ENCODE measurements at regions not wholly inside any gene's neighbourhood (a gene's known extent, or its start where the extent isn't known, plus 50 kb on each side); places are given as distances from the start of the nearest gene placed in this dataset.

DNA sequence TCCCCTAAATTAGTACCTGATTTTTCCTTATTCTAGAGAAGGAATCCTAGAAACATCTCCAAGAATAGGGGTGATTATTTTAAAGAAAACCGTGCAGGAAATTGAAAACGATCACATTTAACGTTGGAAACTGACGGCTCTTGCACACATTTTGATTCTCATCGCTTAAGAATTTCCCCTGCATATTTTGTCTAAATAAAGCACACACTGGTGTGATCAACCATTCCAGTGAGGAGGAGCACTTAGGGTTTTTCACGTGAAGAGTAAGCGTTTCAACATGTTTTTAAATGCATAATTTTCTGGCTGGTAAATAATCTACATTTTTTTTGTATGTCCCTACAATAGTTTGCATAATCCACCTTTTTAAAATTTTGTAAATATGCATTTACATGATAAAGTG, 229.7 kb upstream of the PFKP start:
- H3K36me3 ChIP-seq (ENCODE audit: control insufficient read depth, insufficient read depth, low read length), result no peaks in the 10 kb centered on the region
- H3K27me3 ChIP-seq (ENCODE audit: control insufficient read depth, insufficient read depth, low read length), result no peaks in the 10 kb centered on the region
- WGBS (ENCODE audit: insufficient coverage, low lambda C conversion rate), result 93% methylated on average over 5 of the region's 7 CpGs
- H3K4me3 ChIP-seq (ENCODE audit: low read length), result no peak overlapping the region
- no peaks in the 10 kb centered on the region for H3K4me1 ChIP-seq (ENCODE audit: control insufficient read depth, insufficient read depth, low read length)
- no peaks in the 10 kb centered on the region for H3K9me3 ChIP-seq (ENCODE audit: control insufficient read depth, low read depth, low read length)
- H3K27ac ChIP-seq (ENCODE audit: low read length), result no peak overlapping the region
- DNase-seq, result no peak

DNA sequence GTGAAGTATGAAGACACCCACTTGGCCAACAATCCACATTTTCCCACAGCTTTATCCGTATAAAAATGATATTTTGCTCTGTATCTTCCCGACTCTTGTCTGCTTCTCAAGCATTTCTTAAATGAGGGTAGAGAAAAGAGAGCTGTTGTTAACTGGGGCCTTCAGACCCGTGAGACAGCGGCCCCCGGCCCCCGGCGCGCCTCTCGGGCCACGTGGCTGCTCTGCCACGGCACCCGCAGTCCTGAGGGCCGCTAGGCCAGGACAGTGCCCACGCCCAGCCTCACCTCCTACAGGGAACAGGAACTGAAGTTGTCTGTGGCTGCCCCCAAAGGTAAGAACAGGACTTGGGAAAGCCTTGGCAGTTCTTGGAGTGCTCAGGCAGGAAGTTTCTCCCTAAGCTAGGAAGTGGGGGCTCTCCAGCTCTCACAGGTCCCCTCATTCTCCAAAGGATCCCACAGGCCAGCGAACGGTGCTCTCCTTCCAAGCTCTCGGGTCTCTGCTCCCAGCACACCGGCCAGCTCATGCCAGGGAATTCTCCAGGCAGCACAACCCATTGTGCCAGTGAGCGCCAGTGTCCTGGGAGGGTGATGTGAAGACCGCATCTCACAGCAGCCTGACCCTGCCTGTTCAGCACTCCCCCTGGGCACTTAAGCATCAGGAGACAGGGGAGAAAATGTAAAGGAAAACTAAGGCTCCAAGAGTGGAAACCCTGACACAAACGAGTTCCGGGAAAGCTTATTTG, 230.3 kb upstream of the PFKP start:
- no peaks in the 10 kb centered on the region for H3K4me1 ChIP-seq (ENCODE audit: control insufficient read depth, insufficient read depth, low read length)
- DNase-seq, result no peak
- no peaks in the 10 kb centered on the region for H3K9me3 ChIP-seq (ENCODE audit: control insufficient read depth, low read depth, low read length)
- H3K27me3 ChIP-seq (ENCODE audit: control insufficient read depth, insufficient read depth, low read length), result no peaks in the 10 kb centered on the region
- WGBS (ENCODE audit: insufficient coverage, low lambda C conversion rate), result 100% methylated on average over 2 of the region's 22 CpGs
- H3K4me3 ChIP-seq (ENCODE audit: low read length), result no peak overlapping the region
- H3K36me3 ChIP-seq (ENCODE audit: control insufficient read depth, insufficient read depth, low read length), result no peaks in the 10 kb centered on the region
- H3K27ac ChIP-seq (ENCODE audit: low read length), result no peak overlapping the region

DNA sequence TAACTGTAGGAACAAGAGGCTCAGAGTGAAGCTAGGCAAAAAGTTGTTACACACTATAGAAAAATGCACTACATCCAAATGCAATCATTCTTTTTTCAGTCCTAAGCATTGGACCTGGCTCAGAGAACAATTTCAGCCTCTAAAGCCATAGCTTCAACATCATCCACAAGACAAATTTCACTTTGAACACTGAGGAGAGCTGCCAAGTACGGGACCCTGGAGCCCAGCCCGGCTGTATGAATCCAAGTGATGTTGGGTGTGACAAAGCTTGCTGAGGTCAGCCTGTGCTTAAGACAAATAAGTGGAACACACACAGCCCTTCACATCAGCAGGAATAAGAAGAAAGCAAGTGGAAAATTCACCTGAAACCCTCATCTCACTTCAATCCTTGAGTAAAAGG, 233.1 kb upstream of the PFKP start:
- no peak for DNase-seq
- H3K9me3 ChIP-seq (ENCODE audit: control insufficient read depth, low read depth, low read length), result no peaks in the 10 kb centered on the region
- H3K4me1 ChIP-seq (ENCODE audit: control insufficient read depth, insufficient read depth, low read length), result no peaks in the 10 kb centered on the region
- no CpG with 5 or more reads among the region's 2 CpGs for WGBS (ENCODE audit: insufficient coverage, low lambda C conversion rate)
- no peaks in the 10 kb centered on the region for H3K36me3 ChIP-seq (ENCODE audit: control insufficient read depth, insufficient read depth, low read length)
- no peak overlapping the region for H3K4me3 ChIP-seq (ENCODE audit: low read length)
- no peaks in the 10 kb centered on the region for H3K27me3 ChIP-seq (ENCODE audit: control insufficient read depth, insufficient read depth, low read length)
- no peak overlapping the region for H3K27ac ChIP-seq (ENCODE audit: low read length)

GRCh38 chr10:2831509-2831908, 235.8 kb upstream of the PFKP start:
- Histone ChIP-seq H3K9me3 (ENCODE audit: control insufficient read depth, low read depth, low read length) (no peaks in the 10 kb centered on the region), H3K27ac (ENCODE audit: low read length) (no peak overlapping the region), H3K27me3 (ENCODE audit: control insufficient read depth, insufficient read depth, low read length) (no peaks in the 10 kb centered on the region), H3K4me3 (ENCODE audit: low read length) (no peak overlapping the region), H3K36me3 (ENCODE audit: control insufficient read depth, insufficient read depth, low read length) (no peaks in the 10 kb centered on the region), H3K4me1 (ENCODE audit: control insufficient read depth, insufficient read depth, low read length) (no peaks in the 10 kb centered on the region)
- no peak for DNase-seq
- 100% methylated on average over 2 of the region's 7 CpGs for WGBS (ENCODE audit: insufficient coverage, low lambda C conversion rate)

- 100% methylated on average over 2 of the region's 14 CpGs for WGBS (ENCODE audit: insufficient coverage, low lambda C conversion rate)
- DNase-seq, result no peak
- Histone ChIP-seq H3K27ac (ENCODE audit: low read length) (no peak overlapping the region), H3K27me3 (ENCODE audit: control insufficient read depth, insufficient read depth, low read length) (no peaks in the 10 kb centered on the region), H3K4me3 (ENCODE audit: low read length) (no peak overlapping the region), H3K36me3 (ENCODE audit: control insufficient read depth, insufficient read depth, low read length) (no peaks in the 10 kb centered on the region), H3K4me1 (ENCODE audit: control insufficient read depth, insufficient read depth, low read length) (no peaks in the 10 kb centered on the region), H3K9me3 (ENCODE audit: control insufficient read depth, low read depth, low read length) (no peaks in the 10 kb centered on the region)
These were observed 238.6 kb upstream of the PFKP start for GRCh38 chr10:2828741-2829140.

- DNase-seq, result no peak
- Histone ChIP-seq H3K4me1 (ENCODE audit: control insufficient read depth, insufficient read depth, low read length) (no peaks in the 10 kb centered on the region), H3K27ac (ENCODE audit: low read length) (no peak overlapping the region), H3K4me3 (ENCODE audit: low read length) (no peak overlapping the region), H3K9me3 (ENCODE audit: control insufficient read depth, low read depth, low read length) (no peaks in the 10 kb centered on the region), H3K27me3 (ENCODE audit: control insufficient read depth, insufficient read depth, low read length) (no peaks in the 10 kb centered on the region), H3K36me3 (ENCODE audit: control insufficient read depth, insufficient read depth, low read length) (no peaks in the 10 kb centered on the region)
- no CpG with 5 or more reads among the region's 2 CpGs for WGBS (ENCODE audit: insufficient coverage, low lambda C conversion rate)
These were observed 240.7 kb upstream of the PFKP start for GRCh38 chr10:2826675-2827074.

GRCh38 chr10:2825841-2826240, 241.5 kb upstream of the PFKP start:
- H3K27me3 ChIP-seq (ENCODE audit: control insufficient read depth, insufficient read depth, low read length), result no peaks in the 10 kb centered on the region

GRCh38 chr10:2817940-2818636, 249.3 kb upstream of the PFKP start:
- Histone ChIP-seq H3K4me3 (ENCODE audit: low read length) (no peak overlapping the region), H3K27ac (ENCODE audit: low read length) (no peak overlapping the region), H3K36me3 (ENCODE audit: control insufficient read depth, insufficient read depth, low read length) (no peaks in the 10 kb centered on the region), H3K4me1 (ENCODE audit: control insufficient read depth, insufficient read depth, low read length) (no peaks in the 10 kb centered on the region), H3K27me3 (ENCODE audit: control insufficient read depth, insufficient read depth, low read length) (no peaks in the 10 kb centered on the region), H3K9me3 (ENCODE audit: control insufficient read depth, low read depth, low read length) (no peaks in the 10 kb centered on the region)
- no peak for DNase-seq
- WGBS (ENCODE audit: insufficient coverage, low lambda C conversion rate), result no CpG with 5 or more reads among the region's 20 CpGs

More at GRCh38 chr10:2825841-2826240, 241.5 kb upstream of the PFKP start:
- H3K27ac ChIP-seq (ENCODE audit: low read length), result no peak overlapping the region
- H3K9me3 ChIP-seq (ENCODE audit: control insufficient read depth, low read depth, low read length), result no peaks in the 10 kb centered on the region
- WGBS (ENCODE audit: insufficient coverage, low lambda C conversion rate), result 100% methylated on average over 4 of the region's 4 CpGs
- no peak overlapping the region for H3K4me3 ChIP-seq (ENCODE audit: low read length)
- DNase-seq, result no peak
- H3K4me1 ChIP-seq (ENCODE audit: control insufficient read depth, insufficient read depth, low read length), result no peaks in the 10 kb centered on the region
- H3K36me3 ChIP-seq (ENCODE audit: control insufficient read depth, insufficient read depth, low read length), result no peaks in the 10 kb centered on the region

DNA sequence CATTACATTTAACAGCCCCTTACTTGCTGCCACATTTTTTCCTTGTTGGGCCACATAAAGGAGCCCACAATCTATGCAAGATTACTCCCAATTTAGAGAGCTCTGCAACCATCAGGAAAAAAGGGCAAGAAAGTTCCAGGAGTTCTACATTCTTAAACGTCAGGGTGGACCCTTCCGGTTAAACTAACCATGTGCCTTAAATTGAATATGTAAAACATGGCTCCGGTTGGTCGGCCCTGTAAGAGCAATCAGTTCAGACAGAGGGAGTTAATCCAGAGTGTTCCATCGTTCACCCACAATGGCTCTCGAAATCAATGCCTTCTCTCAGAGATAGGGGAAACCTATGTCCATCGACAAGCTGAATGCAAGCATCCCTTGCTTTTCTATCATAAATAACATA, 253.7 kb upstream of the PFKP start:
- Histone ChIP-seq H3K9me3 (ENCODE audit: control insufficient read depth, low read depth, low read length) (no peaks in the 10 kb centered on the region), H3K4me3 (ENCODE audit: low read length) (no peak overlapping the region), H3K36me3 (ENCODE audit: control insufficient read depth, insufficient read depth, low read length) (no peaks in the 10 kb centered on the region), H3K4me1 (ENCODE audit: control insufficient read depth, insufficient read depth, low read length) (no peaks in the 10 kb centered on the region), H3K27me3 (ENCODE audit: control insufficient read depth, insufficient read depth, low read length) (no peaks in the 10 kb centered on the region), H3K27ac (ENCODE audit: low read length) (no peak overlapping the region)
- WGBS (ENCODE audit: insufficient coverage, low lambda C conversion rate), result no CpG with 5 or more reads among the region's 7 CpGs
- DNase-seq, result no peak

DNA sequence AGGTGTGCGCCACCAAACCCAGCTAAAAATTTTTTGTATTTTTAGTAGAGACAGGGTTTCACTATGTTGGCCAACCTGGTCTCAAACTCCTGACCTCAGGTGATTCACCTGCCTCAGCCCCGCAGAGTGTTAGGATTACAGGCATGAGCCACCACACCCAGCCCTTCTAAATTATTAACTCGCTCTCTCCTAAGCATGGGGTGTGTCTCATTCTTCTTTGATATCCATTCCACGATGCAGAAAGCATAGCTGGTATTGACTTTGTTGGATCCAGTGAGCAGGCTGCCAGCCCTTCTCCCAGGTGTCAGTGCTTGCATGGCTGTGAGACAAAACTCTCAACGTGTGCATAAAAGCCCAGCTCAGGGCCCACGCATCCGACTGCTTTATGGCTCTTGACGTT, 254.1 kb upstream of the PFKP start:
- DNase-seq, result no peak
- Histone ChIP-seq H3K27ac (ENCODE audit: low read length) (no peak overlapping the region), H3K36me3 (ENCODE audit: control insufficient read depth, insufficient read depth, low read length) (no peaks in the 10 kb centered on the region), H3K9me3 (ENCODE audit: control insufficient read depth, low read depth, low read length) (no peaks in the 10 kb centered on the region), H3K4me3 (ENCODE audit: low read length) (no peak overlapping the region), H3K27me3 (ENCODE audit: control insufficient read depth, insufficient read depth, low read length) (no peaks in the 10 kb centered on the region), H3K4me1 (ENCODE audit: control insufficient read depth, insufficient read depth, low read length) (no peaks in the 10 kb centered on the region)
- no CpG with 5 or more reads among the region's 8 CpGs for WGBS (ENCODE audit: insufficient coverage, low lambda C conversion rate)

GRCh38 chr10:2812631-2813030, 254.7 kb upstream of the PFKP start:
- Histone ChIP-seq H3K36me3 (ENCODE audit: control insufficient read depth, insufficient read depth, low read length) (no peaks in the 10 kb centered on the region), H3K4me1 (ENCODE audit: control insufficient read depth, insufficient read depth, low read length) (no peaks in the 10 kb centered on the region), H3K9me3 (ENCODE audit: control insufficient read depth, low read depth, low read length) (no peaks in the 10 kb centered on the region), H3K4me3 (ENCODE audit: low read length) (no peak overlapping the region), H3K27ac (ENCODE audit: low read length) (no peak overlapping the region), H3K27me3 (ENCODE audit: control insufficient read depth, insufficient read depth, low read length) (no peaks in the 10 kb centered on the region)
- DNase-seq, result no peak
- WGBS (ENCODE audit: insufficient coverage, low lambda C conversion rate), result 88% methylated on average over 1 of the region's 3 CpGs

Measured in large intestine (tissue), 3 donors.